GM23338 (cell line): ENCODE measurements at regions not wholly inside any gene's neighbourhood (a gene's known extent, or its start where the extent isn't known, plus 50 kb on each side); places are given as distances from the start of the nearest gene placed in this dataset.

ENCODE experiments used
- CTCF ChIP-seq, 2 experiments: fragments of 200-600 bp in 1 of 2; sonication (generic) in 1 of 2; conservative IDR thresholded peaks; 2 replicates each; pipeline versions ENCODE4 v1.5.1 to v1.6.1; 2016 to 2017; ENCODE audit warnings: antibody characterized with exemption in 2 of 2, low read depth in 2 of 2, mild to moderate bottlenecking in 2 of 2, moderate library complexity in 1 of 2
- EZH2 ChIP-seq: fragments of 200-600 bp; sonication (generic); IDR thresholded peaks from one replicate; pipeline ENCODE4 v1.8.0; 2017; ENCODE audit warnings: antibody characterized with exemption, mild to moderate bottlenecking, low read depth; ENCODE audit not compliant: unreplicated experiment
- EZH2phosphoT487 ChIP-seq: fragments of 200-600 bp; sonication (generic); IDR thresholded peaks from one replicate; pipeline ENCODE4 v1.8.1; 2018; ENCODE audit warnings: antibody characterized with exemption; ENCODE audit not compliant: unreplicated experiment
- POLR2AphosphoS5 ChIP-seq: IDR thresholded peaks from 2 replicates; pipeline ENCODE4 v1.6.1; 2016; ENCODE audit warnings: antibody characterized with exemption, low read depth
- REST ChIP-seq: IDR thresholded peaks from one replicate; pipeline ENCODE4 v1.6.1; 2018; ENCODE audit warnings: antibody characterized with exemption; ENCODE audit not compliant: unreplicated experiment

GRCh38 chr6:133644892-133645619 lies 243.9 kb upstream of the TCF21 start:
- TF ChIP-seq EZH2phosphoT487 (no peak), CTCF (conservative IDR thresholded peaks at IDR 0.05; ENCODE audit: low read depth in 2 of 2) (no peak), POLR2AphosphoS5 (no peak), REST (no peak), EZH2 (no peak)
